ENCODE measurements at regions not wholly inside any gene's neighbourhood (a gene's known extent, or its start where the extent isn't known, plus 50 kb on each side); places are given as distances from the start of the nearest gene placed in this dataset.

DNA sequence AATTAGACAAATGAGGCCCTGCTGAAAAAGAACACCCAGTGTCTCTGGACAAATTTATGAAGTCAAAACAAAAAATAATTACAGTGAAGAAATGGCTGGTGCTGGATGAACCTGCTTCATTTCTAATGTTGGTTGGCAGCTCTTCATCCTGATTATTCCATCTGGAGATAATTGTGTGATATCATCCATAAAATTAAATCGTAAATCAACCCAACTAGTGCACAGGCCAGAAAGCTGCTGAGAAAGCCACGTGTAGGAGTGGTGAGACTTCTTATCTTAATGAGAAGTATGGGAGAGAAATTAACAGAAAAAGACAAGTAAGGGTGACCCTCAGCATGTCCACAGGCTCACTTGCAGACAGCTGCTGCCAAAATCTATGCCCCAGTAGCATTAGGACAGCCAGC, 465.2 kb upstream of the TGFBR2 start:
- Histone ChIP-seq H3K27me3 (ENCODE audit: control insufficient read depth, insufficient read depth, low read length) (no peaks in the 10 kb centered on the region), H3K4me1 (ENCODE audit: control insufficient read depth, insufficient read depth, low read length) (no peaks in the 10 kb centered on the region), H3K9me3 (ENCODE audit: control insufficient read depth, insufficient read depth, low read length) (no peaks in the 10 kb centered on the region), H3K36me3 (ENCODE audit: control insufficient read depth, insufficient read depth, low read length) (no peaks in the 10 kb centered on the region), H3K27ac (ENCODE audit: low read depth, low read length) (no peak overlapping the region), H3K9ac (ENCODE audit: low read depth, low read length) (no peak overlapping the region), H3K4me3 (ENCODE audit: low read depth, low read length) (no peak overlapping the region)

DNA sequence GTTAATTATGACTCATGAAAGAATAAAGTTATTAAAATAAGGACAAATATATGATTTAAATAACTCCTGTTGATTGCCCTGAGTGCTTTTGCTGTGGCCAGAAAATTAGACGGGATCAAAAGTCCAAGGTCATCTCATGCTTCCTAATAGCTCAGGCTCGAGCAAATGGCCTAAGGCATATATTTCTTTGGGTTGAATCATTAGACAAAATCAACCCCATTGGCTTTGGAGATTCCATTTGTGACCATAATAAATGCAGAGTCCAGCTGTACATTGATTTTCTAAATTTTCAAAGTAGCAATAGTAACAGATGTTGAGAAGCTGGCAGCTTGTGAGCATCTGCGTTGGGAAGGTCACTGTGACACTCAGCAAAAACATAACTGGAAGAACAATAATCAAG, 464.5 kb upstream of the TGFBR2 start:
- Histone ChIP-seq H3K9ac (ENCODE audit: low read depth, low read length) (no peak overlapping the region), H3K27ac (ENCODE audit: low read depth, low read length) (no peak overlapping the region), H3K27me3 (ENCODE audit: control insufficient read depth, insufficient read depth, low read length) (no peaks in the 10 kb centered on the region), H3K36me3 (ENCODE audit: control insufficient read depth, insufficient read depth, low read length) (no peaks in the 10 kb centered on the region), H3K4me1 (ENCODE audit: control insufficient read depth, insufficient read depth, low read length) (no peaks in the 10 kb centered on the region), H3K9me3 (ENCODE audit: control insufficient read depth, insufficient read depth, low read length) (no peaks in the 10 kb centered on the region), H3K4me3 (ENCODE audit: low read depth, low read length) (no peak overlapping the region)

DNA sequence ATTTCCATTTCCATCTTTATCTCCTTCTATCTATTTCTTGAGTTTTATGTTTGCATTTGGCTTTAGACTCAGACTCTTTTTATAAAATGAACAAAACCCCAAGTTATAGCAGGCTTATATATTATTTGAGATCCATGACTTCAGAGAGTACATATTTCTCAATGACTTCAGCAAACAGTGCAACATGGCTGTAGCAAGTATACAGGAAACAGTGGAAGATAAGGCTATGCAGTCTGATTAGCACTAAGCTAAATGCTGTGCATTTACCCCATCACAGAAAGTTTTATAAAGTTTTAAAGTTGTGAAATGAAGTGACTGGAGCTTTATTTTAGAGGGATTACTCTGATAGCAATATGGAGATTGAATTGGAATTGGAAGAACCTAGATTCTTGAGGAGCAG, 463.5 kb upstream of the TGFBR2 start:
- H3K4me3 ChIP-seq (ENCODE audit: low read depth, low read length): no peak overlapping the region
- no peak overlapping the region for H3K27ac ChIP-seq (ENCODE audit: low read depth, low read length)
- H3K4me1 ChIP-seq (ENCODE audit: control insufficient read depth, insufficient read depth, low read length): no peaks in the 10 kb centered on the region
- no peaks in the 10 kb centered on the region for H3K9me3 ChIP-seq (ENCODE audit: control insufficient read depth, insufficient read depth, low read length)
- no peaks in the 10 kb centered on the region for H3K36me3 ChIP-seq (ENCODE audit: control insufficient read depth, insufficient read depth, low read length)
- no peak overlapping the region for H3K9ac ChIP-seq (ENCODE audit: low read depth, low read length)
- no peaks in the 10 kb centered on the region for H3K27me3 ChIP-seq (ENCODE audit: control insufficient read depth, insufficient read depth, low read length)

DNA sequence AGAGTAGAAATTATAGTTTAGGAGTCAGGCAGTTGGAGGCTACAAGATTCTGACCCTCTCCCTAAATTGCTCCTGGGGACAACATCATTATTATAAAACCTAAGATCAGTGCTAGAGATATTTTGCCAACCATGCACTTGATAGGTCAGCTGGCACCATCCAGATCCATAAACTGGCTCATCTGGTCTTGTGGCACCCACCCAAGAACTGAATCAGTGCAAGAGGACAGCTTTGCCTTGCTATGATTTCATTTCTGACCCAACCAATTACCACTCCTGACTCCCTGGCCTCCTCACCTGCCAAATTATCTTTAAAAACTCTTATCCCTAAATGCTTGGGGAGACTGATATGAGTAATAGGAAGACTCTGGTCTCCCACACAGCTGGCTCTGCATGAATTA, 461.1 kb upstream of the TGFBR2 start:
- Histone ChIP-seq H3K27ac (ENCODE audit: low read depth, low read length) (no peak overlapping the region), H3K4me1 (ENCODE audit: control insufficient read depth, insufficient read depth, low read length) (no peaks in the 10 kb centered on the region), H3K9me3 (ENCODE audit: control insufficient read depth, insufficient read depth, low read length) (no peaks in the 10 kb centered on the region), H3K36me3 (ENCODE audit: control insufficient read depth, insufficient read depth, low read length) (no peaks in the 10 kb centered on the region), H3K9ac (ENCODE audit: low read depth, low read length) (no peak overlapping the region), H3K4me3 (ENCODE audit: low read depth, low read length) (no peak overlapping the region), H3K27me3 (ENCODE audit: control insufficient read depth, insufficient read depth, low read length) (no peaks in the 10 kb centered on the region)

DNA sequence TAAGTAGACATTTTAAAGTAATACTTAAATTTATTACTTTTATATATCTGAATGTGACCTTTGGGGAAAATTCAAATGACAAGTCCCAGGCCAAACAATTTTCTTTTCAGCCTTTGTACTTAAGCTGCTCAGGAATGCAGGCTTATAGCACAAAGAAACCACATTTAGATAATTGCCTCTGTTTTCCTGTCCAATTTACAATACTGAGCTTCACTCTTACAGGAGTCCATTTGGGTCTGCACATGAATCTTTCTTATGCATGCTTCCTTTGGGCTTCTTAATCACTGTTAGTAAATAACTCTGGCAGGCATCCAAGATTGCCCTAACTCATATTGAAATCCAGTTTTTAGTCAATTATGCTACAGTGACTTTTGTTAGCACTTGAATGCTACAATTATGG, 459.4 kb upstream of the TGFBR2 start:
- Histone ChIP-seq H3K36me3 (ENCODE audit: control insufficient read depth, insufficient read depth, low read length) (no peaks in the 10 kb centered on the region), H3K4me1 (ENCODE audit: control insufficient read depth, insufficient read depth, low read length) (no peaks in the 10 kb centered on the region), H3K27ac (ENCODE audit: low read depth, low read length) (no peak overlapping the region), H3K9ac (ENCODE audit: low read depth, low read length) (no peak overlapping the region), H3K9me3 (ENCODE audit: control insufficient read depth, insufficient read depth, low read length) (no peaks in the 10 kb centered on the region), H3K27me3 (ENCODE audit: control insufficient read depth, insufficient read depth, low read length) (no peaks in the 10 kb centered on the region), H3K4me3 (ENCODE audit: low read depth, low read length) (no peak overlapping the region)

DNA sequence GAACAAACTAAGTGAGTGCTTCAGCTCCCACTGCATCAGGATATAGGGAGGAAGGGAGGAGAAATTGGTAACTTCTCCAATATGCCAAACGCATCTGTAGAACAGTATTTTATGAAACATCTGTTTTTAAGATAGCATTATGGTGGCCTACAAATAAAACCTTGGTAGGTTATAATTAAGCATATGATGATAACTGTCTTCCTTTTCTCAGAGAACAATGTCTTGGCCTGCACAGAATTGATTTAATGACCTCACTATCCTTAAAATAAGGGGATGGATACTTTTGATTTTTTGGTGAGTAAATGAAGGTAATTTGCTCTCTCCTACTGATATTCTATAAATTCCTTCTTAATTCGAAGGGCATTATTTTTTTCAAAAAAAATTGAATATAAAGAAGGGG, 451.5 kb upstream of the TGFBR2 start:
- Histone ChIP-seq H3K9ac (ENCODE audit: low read depth, low read length) (no peak overlapping the region), H3K27ac (ENCODE audit: low read depth, low read length) (no peak overlapping the region), H3K36me3 (ENCODE audit: control insufficient read depth, insufficient read depth, low read length) (no peaks in the 10 kb centered on the region), H3K4me3 (ENCODE audit: low read depth, low read length) (no peak overlapping the region), H3K27me3 (ENCODE audit: control insufficient read depth, insufficient read depth, low read length) (no peaks in the 10 kb centered on the region), H3K4me1 (ENCODE audit: control insufficient read depth, insufficient read depth, low read length) (no peaks in the 10 kb centered on the region), H3K9me3 (ENCODE audit: control insufficient read depth, insufficient read depth, low read length) (no peaks in the 10 kb centered on the region)

DNA sequence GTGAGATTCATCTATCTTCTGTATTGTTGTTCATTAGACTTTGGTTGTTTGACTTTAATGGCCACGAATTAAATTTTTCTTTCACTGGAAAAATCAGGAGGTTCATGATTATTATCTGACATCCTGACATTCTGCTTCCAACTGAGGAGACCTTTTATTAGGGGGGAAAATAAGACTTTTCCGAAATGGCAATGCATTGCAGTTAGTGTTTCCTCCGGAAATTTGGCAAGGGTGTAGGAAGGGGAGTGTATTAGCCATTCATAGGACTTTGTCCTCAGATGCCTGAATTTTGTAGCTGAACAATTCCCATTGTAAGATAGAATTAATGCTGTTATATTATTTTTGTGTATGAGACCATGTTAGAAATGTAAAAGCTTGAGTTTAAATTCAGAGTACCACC, 450.6 kb upstream of the TGFBR2 start:
- Histone ChIP-seq H3K9me3 (ENCODE audit: control insufficient read depth, insufficient read depth, low read length) (no peaks in the 10 kb centered on the region), H3K9ac (ENCODE audit: low read depth, low read length) (no peak overlapping the region), H3K27ac (ENCODE audit: low read depth, low read length) (no peak overlapping the region), H3K4me3 (ENCODE audit: low read depth, low read length) (no peak overlapping the region), H3K4me1 (ENCODE audit: control insufficient read depth, insufficient read depth, low read length) (no peaks in the 10 kb centered on the region), H3K27me3 (ENCODE audit: control insufficient read depth, insufficient read depth, low read length) (no peaks in the 10 kb centered on the region), H3K36me3 (ENCODE audit: control insufficient read depth, insufficient read depth, low read length) (no peaks in the 10 kb centered on the region)

DNA sequence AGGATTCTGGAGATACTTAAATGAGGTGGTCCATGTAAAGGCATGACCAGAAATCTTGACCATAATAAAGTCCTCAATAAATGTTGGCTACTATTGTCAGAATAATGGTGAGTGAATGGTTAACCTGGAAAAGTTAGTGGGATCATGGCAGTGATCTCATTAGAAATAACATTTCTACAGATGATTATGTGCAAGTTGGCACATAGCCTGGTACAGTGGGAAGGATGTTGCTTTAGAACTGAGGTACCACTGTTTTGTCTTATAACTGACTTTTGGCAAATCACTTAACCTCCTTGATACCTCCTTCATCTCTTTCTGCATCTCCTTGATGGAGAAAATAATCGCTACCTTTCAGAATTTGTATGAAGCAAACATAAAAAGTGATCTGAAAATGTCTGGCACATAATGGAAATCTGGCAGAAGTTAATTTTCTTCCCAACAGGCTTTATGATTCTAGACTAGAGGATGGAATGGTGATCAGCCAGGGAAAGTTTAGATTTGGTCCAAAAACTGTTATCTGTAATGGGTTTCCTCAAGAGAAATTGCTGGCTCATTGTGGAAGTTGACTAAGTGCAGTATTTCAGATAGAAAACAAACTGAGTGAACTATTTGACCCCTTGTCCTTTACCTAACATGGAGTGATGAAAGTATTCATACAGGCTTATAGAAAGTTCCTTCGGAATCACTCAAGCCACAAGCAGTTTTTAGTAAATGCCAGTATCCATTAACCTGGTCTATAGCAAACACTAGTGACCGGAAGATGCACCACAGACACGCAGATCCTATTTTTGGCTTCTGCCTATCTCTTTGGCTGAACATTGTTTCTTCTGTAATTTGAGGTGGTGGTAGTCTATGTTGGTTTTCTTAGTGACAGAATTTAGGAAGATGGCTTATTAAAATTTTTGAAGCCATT, 449.6 kb upstream of the TGFBR2 start:
- Histone ChIP-seq H3K9ac (ENCODE audit: low read depth, low read length) (no peak overlapping the region), H3K27ac (ENCODE audit: low read depth, low read length) (no peak overlapping the region), H3K27me3 (ENCODE audit: control insufficient read depth, insufficient read depth, low read length) (no peaks in the 10 kb centered on the region), H3K9me3 (ENCODE audit: control insufficient read depth, insufficient read depth, low read length) (no peaks in the 10 kb centered on the region), H3K4me3 (ENCODE audit: low read depth, low read length) (no peak overlapping the region), H3K36me3 (ENCODE audit: control insufficient read depth, insufficient read depth, low read length) (no peaks in the 10 kb centered on the region), H3K4me1 (ENCODE audit: control insufficient read depth, insufficient read depth, low read length) (no peaks in the 10 kb centered on the region)

DNA sequence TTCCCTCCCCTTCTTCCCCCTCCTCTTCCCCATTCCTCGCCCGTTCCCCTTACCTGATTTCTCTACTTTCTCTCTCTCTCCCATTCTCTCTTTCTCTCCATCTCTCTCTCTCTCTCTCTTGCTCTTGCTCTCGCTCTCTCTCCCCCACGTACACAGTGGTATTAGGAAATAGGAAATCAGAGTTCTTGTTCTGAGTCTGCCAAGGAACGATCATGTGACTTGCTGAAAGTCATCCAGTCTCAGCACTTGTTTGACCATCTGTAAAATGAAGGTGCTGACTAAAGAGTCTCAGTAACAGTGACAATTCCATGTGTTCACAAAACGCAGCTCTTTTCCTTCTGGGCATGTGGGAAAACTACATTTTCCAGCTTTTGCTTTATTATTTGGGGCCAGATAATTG, 445.0 kb upstream of the TGFBR2 start:
- no peak overlapping the region for H3K4me3 ChIP-seq (ENCODE audit: low read depth, low read length)
- no peak overlapping the region for H3K9ac ChIP-seq (ENCODE audit: low read depth, low read length)
- no peaks in the 10 kb centered on the region for H3K27me3 ChIP-seq (ENCODE audit: control insufficient read depth, insufficient read depth, low read length)
- no peaks in the 10 kb centered on the region for H3K9me3 ChIP-seq (ENCODE audit: control insufficient read depth, insufficient read depth, low read length)
- no peak overlapping the region for H3K27ac ChIP-seq (ENCODE audit: low read depth, low read length)
- H3K36me3 ChIP-seq (ENCODE audit: control insufficient read depth, insufficient read depth, low read length): no peaks in the 10 kb centered on the region
- no peaks in the 10 kb centered on the region for H3K4me1 ChIP-seq (ENCODE audit: control insufficient read depth, insufficient read depth, low read length)

DNA sequence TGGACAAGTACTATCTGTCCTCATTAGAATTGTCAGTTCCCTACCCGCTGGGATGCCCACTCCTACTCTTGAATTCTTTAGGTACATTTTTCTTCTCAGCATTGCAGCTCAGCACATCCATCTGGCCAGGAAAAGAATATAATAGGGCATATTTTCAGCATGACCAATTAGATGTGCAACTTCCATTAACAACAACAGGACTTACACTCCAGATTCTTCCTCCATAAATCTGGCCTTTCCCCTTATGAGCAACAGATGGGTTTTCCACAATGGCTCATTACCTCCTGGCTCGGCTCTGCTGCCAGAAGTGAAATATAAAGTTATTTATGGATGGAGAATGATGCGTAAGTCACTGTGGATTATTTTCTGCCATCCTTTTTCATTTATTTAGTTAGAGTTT, 443.8 kb upstream of the TGFBR2 start:
- Histone ChIP-seq H3K36me3 (ENCODE audit: control insufficient read depth, insufficient read depth, low read length) (no peaks in the 10 kb centered on the region), H3K4me1 (ENCODE audit: control insufficient read depth, insufficient read depth, low read length) (0 out of 2 replicates have a peak, but pooled peaks cover 2% of the 10 kb centered on the region), H3K9me3 (ENCODE audit: control insufficient read depth, insufficient read depth, low read length) (no peaks in the 10 kb centered on the region), H3K27me3 (ENCODE audit: control insufficient read depth, insufficient read depth, low read length) (no peaks in the 10 kb centered on the region), H3K27ac (ENCODE audit: low read depth, low read length) (no peak overlapping the region), H3K4me3 (ENCODE audit: low read depth, low read length) (no peak overlapping the region), H3K9ac (ENCODE audit: low read depth, low read length) (no peak overlapping the region)

DNA sequence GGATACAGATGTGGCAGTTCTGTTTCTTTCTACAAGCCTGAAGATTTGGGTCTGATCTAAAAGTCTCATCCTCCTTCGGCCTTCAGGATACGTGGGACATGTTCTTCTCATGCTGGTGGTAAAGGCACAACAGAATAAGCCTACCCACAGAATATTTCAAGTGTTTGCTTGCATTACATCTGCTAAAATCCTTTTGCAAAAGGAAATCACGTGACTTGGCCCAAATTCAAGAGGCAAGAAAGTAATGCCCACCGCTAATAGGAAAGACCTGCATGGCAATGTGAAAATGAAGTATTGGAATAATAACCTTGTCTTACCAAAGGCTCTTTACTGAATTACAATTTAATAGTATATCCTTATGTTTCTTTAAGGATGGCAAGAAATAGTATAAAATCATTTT, 439.9 kb upstream of the TGFBR2 start:
- Histone ChIP-seq H3K27ac (ENCODE audit: low read depth, low read length) (no peak overlapping the region), H3K9ac (ENCODE audit: low read depth, low read length) (no peak overlapping the region), H3K4me1 (ENCODE audit: control insufficient read depth, insufficient read depth, low read length) (0 out of 2 replicates have a peak, but pooled peaks cover 8% of the 10 kb centered on the region), H3K4me3 (ENCODE audit: low read depth, low read length) (no peak overlapping the region), H3K36me3 (ENCODE audit: control insufficient read depth, insufficient read depth, low read length) (no peaks in the 10 kb centered on the region), H3K9me3 (ENCODE audit: control insufficient read depth, insufficient read depth, low read length) (no peaks in the 10 kb centered on the region), H3K27me3 (ENCODE audit: control insufficient read depth, insufficient read depth, low read length) (no peaks in the 10 kb centered on the region)
